Activated T-cell treated with anti-CD3 and anti-CD28 coated beads for 1 hour (primary cell): ENCODE measurements at regions not wholly inside any gene's neighbourhood (a gene's known extent, or its start where the extent isn't known, plus 50 kb on each side); places are given as distances from the start of the nearest gene placed in this dataset.

Experiments
- DNase-seq: peaks from one replicate; pipeline ENCODE4 v3.0.0-alpha.2; 2020; ENCODE audit warnings: low read depth

- DNase-seq, result no peak
Measured at GRCh38 chr20:50273601-50274491, 83.2 kb downstream of the CEBPB start.

- DNase-seq, result no peak
Measured at GRCh38 chr20:50274570-50275430, 84.2 kb downstream of the CEBPB start.

GRCh38 chr20:50276119-50277063 lies 85.8 kb downstream of the CEBPB start:
- DNase-seq, result no peak

- no peak for DNase-seq
Measured at GRCh38 chr20:50277064-50277415, 86.4 kb downstream of the CEBPB start.

GRCh38 chr20:50277460-50278376 lies 87.1 kb downstream of the CEBPB start:
- DNase-seq, result no peak

GRCh38 chr20:50278377-50278683 lies 87.7 kb downstream of the CEBPB start:
- no peak for DNase-seq

GRCh38 chr20:50278684-50279531 lies 88.3 kb downstream of the CEBPB start:
- no peak for DNase-seq

GRCh38 chr20:50279988-50280850 lies 89.6 kb downstream of the CEBPB start:
- DNase-seq, result no peak

GRCh38 chr20:50280851-50281655 lies 90.4 kb downstream of the CEBPB start:
- DNase-seq, result no peak

GRCh38 chr20:50281831-50282591 lies 91.4 kb downstream of the CEBPB start:
- no peak for DNase-seq

GRCh38 chr20:50282592-50283241 lies 92.1 kb downstream of the CEBPB start:
- DNase-seq, result no peak

- DNase-seq, result no peak
Measured at GRCh38 chr20:50283370-50283769, 92.7 kb downstream of the CEBPB start.

GRCh38 chr20:50283922-50284810 lies 93.5 kb downstream of the CEBPB start:
- no peak for DNase-seq

GRCh38 chr20:50284811-50285375 lies 94.3 kb downstream of the CEBPB start:
- DNase-seq, result no peak

GRCh38 chr20:50285376-50286173 lies 94.9 kb downstream of the CEBPB start:
- no peak for DNase-seq
